ENCODE measurements at regions not wholly inside any gene's neighbourhood (a gene's known extent, or its start where the extent isn't known, plus 50 kb on each side); places are given as distances from the start of the nearest gene placed in this dataset.

DNA sequence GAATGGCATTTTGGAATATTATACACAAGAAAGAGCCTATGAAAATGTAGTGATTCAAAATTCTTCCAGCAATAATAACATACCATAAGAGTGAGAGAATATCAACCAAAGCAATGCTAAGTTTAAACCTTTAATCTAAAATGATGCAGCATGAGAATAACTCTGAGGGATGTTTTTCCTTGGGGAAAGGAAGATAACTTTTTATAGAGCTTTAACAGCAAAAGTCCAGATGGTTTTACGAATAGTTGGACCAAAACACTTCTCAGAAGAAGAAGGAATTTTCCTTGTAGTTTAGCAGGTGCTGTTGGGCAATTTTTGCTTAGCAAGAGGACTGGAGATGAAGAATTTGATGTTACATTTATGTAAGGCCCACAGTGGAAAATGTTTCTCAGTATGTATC is 1503.2 kb downstream of the HACE1 start:
- TF ChIP-seq, protein P1, sequence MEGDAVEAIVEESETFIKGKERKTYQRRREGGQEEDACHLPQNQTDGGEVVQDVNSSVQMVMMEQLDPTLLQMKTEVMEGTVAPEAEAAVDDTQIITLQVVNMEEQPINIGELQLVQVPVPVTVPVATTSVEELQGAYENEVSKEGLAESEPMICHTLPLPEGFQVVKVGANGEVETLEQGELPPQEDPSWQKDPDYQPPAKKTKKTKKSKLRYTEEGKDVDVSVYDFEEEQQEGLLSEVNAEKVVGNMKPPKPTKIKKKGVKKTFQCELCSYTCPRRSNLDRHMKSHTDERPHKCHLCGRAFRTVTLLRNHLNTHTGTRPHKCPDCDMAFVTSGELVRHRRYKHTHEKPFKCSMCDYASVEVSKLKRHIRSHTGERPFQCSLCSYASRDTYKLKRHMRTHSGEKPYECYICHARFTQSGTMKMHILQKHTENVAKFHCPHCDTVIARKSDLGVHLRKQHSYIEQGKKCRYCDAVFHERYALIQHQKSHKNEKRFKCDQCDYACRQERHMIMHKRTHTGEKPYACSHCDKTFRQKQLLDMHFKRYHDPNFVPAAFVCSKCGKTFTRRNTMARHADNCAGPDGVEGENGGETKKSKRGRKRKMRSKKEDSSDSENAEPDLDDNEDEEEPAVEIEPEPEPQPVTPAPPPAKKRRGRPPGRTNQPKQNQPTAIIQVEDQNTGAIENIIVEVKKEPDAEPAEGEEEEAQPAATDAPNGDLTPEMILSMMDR (IDR thresholded peaks at IDR 0.05; ENCODE audit: borderline replicate concordance, extremely low read depth, insufficient read depth), result no peak

GRCh38 chr6:103344554-103345163 is 1515.1 kb downstream of the HACE1 start:
- intact Hi-C loops (cut with DNase I), result no loop called here
- FAIRE-seq, result no peak
- H3K36me3 ChIP-seq (ENCODE audit: control insufficient read depth in 2 of 3, insufficient read depth in 3 of 3, low read length in 3 of 3), result no peaks in the 10 kb centered on the region

More for the DNA sequence above, 1503.2 kb downstream of the HACE1 start:
- FAIRE-seq (no peak), DNase-seq (no peak)
- Histone ChIP-seq H3K4me1 (ENCODE audit: control insufficient read depth in 2 of 3, insufficient read depth in 2 of 3, low read depth in 1 of 3, low read length in 3 of 3) (no peaks in the 10 kb centered on the region), H3K27ac (ENCODE audit: low read depth in 2 of 2, low read length in 2 of 2) (no peak overlapping the region), H3K4me3 (ENCODE audit: low read length in 3 of 3) (no peak overlapping the region), H3K9me3 (ENCODE audit: control insufficient read depth in 2 of 3, insufficient read depth in 1 of 3, low read length in 3 of 3) (no peaks in the 10 kb centered on the region), H3K27me3 (ENCODE audit: control insufficient read depth, insufficient read depth, low read length) (no peaks in the 10 kb centered on the region), H3K36me3 (ENCODE audit: control insufficient read depth in 2 of 3, insufficient read depth in 3 of 3, low read length in 3 of 3) (no peaks in the 10 kb centered on the region), H3K9ac (ENCODE audit: low read length in 3 of 3) (no peak overlapping the region)
- intact Hi-C loops (cut with DNase I), result no loop called here

GRCh38 chr6:103335412-103335811 is 1524.3 kb downstream of the HACE1 start:
- intact Hi-C loops (cut with DNase I), result no loop called here
- TF ChIP-seq, protein P1 (IDR thresholded peaks at IDR 0.05; ENCODE audit: borderline replicate concordance, extremely low read depth, insufficient read depth), result no peak
- DNase-seq (peak in 1 of 5 donors; percentile 22), FAIRE-seq (no peak)
- H3K4me1 ChIP-seq (ENCODE audit: control insufficient read depth in 2 of 3, insufficient read depth in 2 of 3, low read depth in 1 of 3, low read length in 3 of 3), result no peaks in the 10 kb centered on the region
- no peak overlapping the region for H3K4me3 ChIP-seq (ENCODE audit: low read length in 3 of 3)
- no peaks in the 10 kb centered on the region for H3K9me3 ChIP-seq (ENCODE audit: control insufficient read depth in 2 of 3, insufficient read depth in 1 of 3, low read length in 3 of 3)
- no peaks in the 10 kb centered on the region for H3K36me3 ChIP-seq (ENCODE audit: control insufficient read depth in 2 of 3, insufficient read depth in 3 of 3, low read length in 3 of 3)
- no peak overlapping the region for H3K27ac ChIP-seq (ENCODE audit: low read depth in 2 of 2, low read length in 2 of 2)
- no peak overlapping the region for H3K9ac ChIP-seq (ENCODE audit: low read length in 3 of 3)
- H3K27me3 ChIP-seq (ENCODE audit: control insufficient read depth, insufficient read depth, low read length), result no peaks in the 10 kb centered on the region

More at GRCh38 chr6:103344554-103345163, 1515.1 kb downstream of the HACE1 start:
- Histone ChIP-seq H3K9me3 (ENCODE audit: control insufficient read depth in 2 of 3, insufficient read depth in 1 of 3, low read length in 3 of 3) (no peaks in the 10 kb centered on the region), H3K27ac (ENCODE audit: low read depth in 2 of 2, low read length in 2 of 2) (no peak overlapping the region), H3K4me3 (ENCODE audit: low read length in 3 of 3) (no peak overlapping the region), H3K4me1 (ENCODE audit: control insufficient read depth in 2 of 3, insufficient read depth in 2 of 3, low read depth in 1 of 3, low read length in 3 of 3) (no peaks in the 10 kb centered on the region), H3K27me3 (ENCODE audit: control insufficient read depth, insufficient read depth, low read length) (no peaks in the 10 kb centered on the region), H3K9ac (ENCODE audit: low read length in 3 of 3) (no peak overlapping the region)
- peak in 2 of 5 donors; percentile 10 to 16 for DNase-seq
- TF ChIP-seq, protein P1 (IDR thresholded peaks at IDR 0.05; ENCODE audit: borderline replicate concordance, extremely low read depth, insufficient read depth), result no peak
